ENCODE measurements at regions not wholly inside any gene's neighbourhood (a gene's known extent, or its start where the extent isn't known, plus 50 kb on each side); places are given as distances from the start of the nearest gene placed in this dataset.

DNA sequence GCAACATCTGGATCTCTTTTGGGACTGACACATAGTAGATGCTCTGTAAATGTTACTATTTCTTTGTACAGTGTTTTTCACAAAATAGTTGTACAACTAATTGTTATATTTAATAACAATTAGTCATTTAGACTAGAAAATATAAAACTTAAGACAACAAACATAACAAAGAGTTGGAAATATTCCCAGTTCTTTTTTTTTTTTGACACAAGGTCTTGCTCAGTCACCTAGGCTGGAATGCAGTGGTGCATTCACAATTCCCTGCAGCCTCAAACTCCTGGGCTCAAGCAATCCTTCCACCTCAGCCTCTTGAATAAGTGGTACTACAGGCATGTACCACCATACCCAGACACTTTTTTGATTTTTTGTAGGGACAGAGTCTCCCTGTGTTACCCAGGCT lies 105.8 kb downstream of the UTRN start:
- H3K27ac ChIP-seq: no peak overlapping the region
- no peak for DNase-seq
- TF ChIP-seq, protein P1, sequence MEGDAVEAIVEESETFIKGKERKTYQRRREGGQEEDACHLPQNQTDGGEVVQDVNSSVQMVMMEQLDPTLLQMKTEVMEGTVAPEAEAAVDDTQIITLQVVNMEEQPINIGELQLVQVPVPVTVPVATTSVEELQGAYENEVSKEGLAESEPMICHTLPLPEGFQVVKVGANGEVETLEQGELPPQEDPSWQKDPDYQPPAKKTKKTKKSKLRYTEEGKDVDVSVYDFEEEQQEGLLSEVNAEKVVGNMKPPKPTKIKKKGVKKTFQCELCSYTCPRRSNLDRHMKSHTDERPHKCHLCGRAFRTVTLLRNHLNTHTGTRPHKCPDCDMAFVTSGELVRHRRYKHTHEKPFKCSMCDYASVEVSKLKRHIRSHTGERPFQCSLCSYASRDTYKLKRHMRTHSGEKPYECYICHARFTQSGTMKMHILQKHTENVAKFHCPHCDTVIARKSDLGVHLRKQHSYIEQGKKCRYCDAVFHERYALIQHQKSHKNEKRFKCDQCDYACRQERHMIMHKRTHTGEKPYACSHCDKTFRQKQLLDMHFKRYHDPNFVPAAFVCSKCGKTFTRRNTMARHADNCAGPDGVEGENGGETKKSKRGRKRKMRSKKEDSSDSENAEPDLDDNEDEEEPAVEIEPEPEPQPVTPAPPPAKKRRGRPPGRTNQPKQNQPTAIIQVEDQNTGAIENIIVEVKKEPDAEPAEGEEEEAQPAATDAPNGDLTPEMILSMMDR (IDR thresholded peaks at IDR 0.05): no peak
- peaks cover 24% of the 10 kb centered on the region for H3K4me1 ChIP-seq
- no peaks in the 10 kb centered on the region for H3K9me3 ChIP-seq
- no peaks in the 10 kb centered on the region for H3K27me3 ChIP-seq (ENCODE audit: low read depth)
- H3K4me3 ChIP-seq: no peak overlapping the region
- intact Hi-C loops (cut with DNase I): no loop called here
- no peak for ATAC-seq
- no peaks in the 10 kb centered on the region for H3K36me3 ChIP-seq

DNA sequence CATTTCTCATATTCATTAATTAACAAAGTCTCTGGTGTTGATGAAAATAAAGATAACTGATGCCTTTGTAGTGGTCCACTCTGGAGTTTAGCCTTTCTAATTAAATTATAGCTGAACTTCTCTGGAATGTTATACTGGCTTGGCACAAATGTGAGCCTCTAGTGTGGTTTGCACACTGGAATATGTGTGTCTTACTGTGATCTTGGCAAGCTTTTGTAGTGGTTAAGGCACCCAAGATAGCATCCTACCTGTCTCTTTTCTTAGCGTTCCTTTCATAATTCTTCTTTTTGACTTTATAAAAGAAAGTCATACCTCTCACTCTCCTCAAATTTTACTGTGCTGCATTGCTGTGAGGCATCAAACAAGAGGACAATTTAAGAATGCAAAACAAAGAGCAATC lies 107.4 kb downstream of the UTRN start:
- Histone ChIP-seq H3K36me3 (no peaks in the 10 kb centered on the region), H3K27me3 (ENCODE audit: low read depth) (no peaks in the 10 kb centered on the region), H3K27ac (no peak overlapping the region), H3K4me1 (peaks cover 11% of the 10 kb centered on the region), H3K9me3 (peaks cover 1% of the 10 kb centered on the region), H3K4me3 (no peak overlapping the region)
- TF ChIP-seq, protein P1 (IDR thresholded peaks at IDR 0.05): no peak
- intact Hi-C loops (cut with DNase I): no loop called here
- DNase-seq: no peak
- ATAC-seq: no peak

DNA sequence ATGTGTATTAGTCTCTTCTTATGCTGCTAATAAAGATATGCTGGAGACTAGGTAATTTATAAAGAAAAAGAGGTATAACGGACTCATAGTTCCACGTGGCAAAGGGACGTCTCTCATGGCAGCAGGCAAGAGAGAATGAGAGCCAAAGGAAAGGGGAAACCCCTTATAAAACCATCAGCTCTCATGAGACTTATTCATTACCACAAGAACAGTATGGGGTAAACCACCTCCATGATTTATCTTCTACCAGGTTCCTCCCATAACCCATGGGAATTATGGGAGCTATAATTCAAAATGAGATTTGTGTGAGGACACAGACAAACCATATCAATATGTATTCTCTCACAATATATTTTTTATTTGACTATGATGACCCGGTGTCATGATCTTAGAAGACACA lies 109.1 kb downstream of the UTRN start:
- no peaks in the 10 kb centered on the region for H3K27me3 ChIP-seq (ENCODE audit: low read depth)
- DNase-seq (no peak), ATAC-seq (no peak)
- peaks cover 8% of the 10 kb centered on the region for H3K4me1 ChIP-seq
- no peak overlapping the region for H3K4me3 ChIP-seq
- TF ChIP-seq, protein P1 (IDR thresholded peaks at IDR 0.05): no peak
- H3K9me3 ChIP-seq: peaks cover 9% of the 10 kb centered on the region
- H3K36me3 ChIP-seq: no peaks in the 10 kb centered on the region
- H3K27ac ChIP-seq: no peak overlapping the region
- intact Hi-C loops (cut with DNase I): no loop called here

DNA sequence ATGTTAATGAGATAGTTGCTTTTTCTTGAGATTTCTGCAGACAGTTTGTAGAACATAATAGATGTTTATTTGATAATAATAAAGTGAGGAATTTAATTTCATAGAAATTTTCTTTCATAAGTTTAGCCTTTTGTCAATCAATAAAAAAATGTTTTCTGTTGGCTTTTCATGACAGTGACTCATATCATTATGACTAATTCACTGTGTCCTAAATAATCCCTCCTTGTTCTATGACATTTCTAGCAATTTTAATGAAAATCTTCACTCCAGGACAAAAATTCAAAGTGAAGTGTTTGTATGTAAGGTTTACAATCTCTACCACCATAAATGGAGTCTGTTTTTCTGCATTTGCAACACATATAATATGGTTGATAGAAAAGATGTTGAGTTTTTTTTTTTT lies 109.9 kb downstream of the UTRN start:
- ATAC-seq (no peak), DNase-seq (no peak)
- H3K9me3 ChIP-seq: peaks cover 9% of the 10 kb centered on the region
- H3K4me1 ChIP-seq: peaks cover 8% of the 10 kb centered on the region
- TF ChIP-seq, protein P1 (IDR thresholded peaks at IDR 0.05): no peak
- intact Hi-C loops (cut with DNase I): no loop called here
- no peaks in the 10 kb centered on the region for H3K36me3 ChIP-seq
- H3K4me3 ChIP-seq: no peak overlapping the region
- H3K27ac ChIP-seq: no peak overlapping the region
- no peaks in the 10 kb centered on the region for H3K27me3 ChIP-seq (ENCODE audit: low read depth)

DNA sequence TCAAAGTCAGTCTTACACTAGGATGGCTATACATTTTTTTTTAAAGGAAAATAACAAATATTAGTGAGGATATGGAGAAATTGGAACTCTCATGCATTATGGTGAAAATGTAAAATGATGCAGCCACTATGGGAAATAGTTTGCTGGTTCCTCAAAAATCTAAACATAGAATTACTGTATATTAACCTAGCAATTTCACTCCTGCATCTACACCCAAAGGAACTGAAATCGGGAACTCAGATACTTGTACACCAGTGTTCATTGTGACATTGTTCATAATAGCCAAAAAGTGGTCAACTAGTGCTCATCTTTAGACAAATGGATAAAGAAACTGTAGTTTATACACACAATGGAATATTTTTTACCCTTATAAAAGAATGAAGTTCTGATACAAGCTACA lies 110.7 kb downstream of the UTRN start:
- TF ChIP-seq, protein P1 (IDR thresholded peaks at IDR 0.05): no peak
- Histone ChIP-seq H3K27me3 (ENCODE audit: low read depth) (no peaks in the 10 kb centered on the region), H3K36me3 (no peaks in the 10 kb centered on the region), H3K4me3 (no peak overlapping the region), H3K27ac (no peak overlapping the region), H3K4me1 (peaks cover 8% of the 10 kb centered on the region), H3K9me3 (peaks cover 9% of the 10 kb centered on the region)
- ATAC-seq (no peak), DNase-seq (no peak)
- intact Hi-C loops (cut with DNase I): no loop called here

DNA sequence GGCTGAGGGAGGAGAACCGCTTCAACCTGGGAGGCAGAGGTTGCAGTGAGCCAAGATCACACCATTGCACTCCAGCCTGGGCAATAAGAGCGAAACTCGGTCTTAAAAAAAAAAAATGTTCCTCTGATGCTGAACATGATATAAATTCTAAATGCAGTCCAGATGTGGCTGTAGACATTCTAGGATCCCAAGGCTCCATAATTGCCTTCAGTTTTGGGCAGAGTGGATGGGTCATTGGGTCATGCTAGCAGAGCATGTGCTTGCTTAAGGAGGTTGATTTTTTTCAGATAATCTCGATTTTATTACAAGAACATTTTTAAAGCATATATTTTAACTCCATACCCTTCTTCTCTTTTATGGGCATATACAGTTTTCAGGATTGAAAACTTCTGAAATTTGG lies 112.0 kb downstream of the UTRN start:
- ATAC-seq: no peak
- H3K27me3 ChIP-seq (ENCODE audit: low read depth): no peaks in the 10 kb centered on the region
- TF ChIP-seq, protein P1 (IDR thresholded peaks at IDR 0.05): no peak
- no peaks in the 10 kb centered on the region for H3K36me3 ChIP-seq
- H3K9me3 ChIP-seq: peaks cover 9% of the 10 kb centered on the region
- intact Hi-C loops (cut with DNase I): no loop called here
- H3K4me1 ChIP-seq: peaks cover 8% of the 10 kb centered on the region
- H3K4me3 ChIP-seq: no peak overlapping the region
- no peak overlapping the region for H3K27ac ChIP-seq
- DNase-seq: no peak
